Stimulated activated CD4-positive, alpha-beta T cell treated with anti-CD3 and anti-CD28 coated beads, Interleukin-12 subunit alpha, Interleukin-12 subunit beta, amount 100 ng/mL, for 48 hours (primary cell): ENCODE measurements at regions not wholly inside any gene's neighbourhood (a gene's known extent, or its start where the extent isn't known, plus 50 kb on each side); places are given as distances from the start of the nearest gene placed in this dataset.

Source experiments
- DNase-seq, 3 donors: peaks; one replicate each; pipeline ENCODE4 v3.0.0-alpha.2; 2020; ENCODE audit warnings: low read depth in 2 of 3, low spot score in 1 of 3

DNA sequence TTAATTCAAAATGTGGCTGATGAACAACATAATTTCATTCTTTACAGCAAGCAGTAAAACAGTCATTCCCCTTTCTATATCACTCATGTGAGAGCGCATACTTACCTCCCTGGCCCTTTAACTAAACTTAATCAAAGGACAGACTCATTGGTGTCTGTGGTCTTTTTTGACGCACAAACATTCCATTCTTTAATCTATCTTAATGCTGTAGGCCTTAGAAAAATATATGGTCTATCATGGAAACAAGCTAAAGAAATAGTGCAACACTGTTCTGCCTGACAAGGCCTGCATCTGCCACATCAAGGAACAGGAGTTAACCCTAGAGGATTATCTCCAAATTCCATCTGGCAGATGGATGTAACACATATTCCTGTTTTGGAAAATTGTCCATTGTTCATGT, 878.1 kb downstream of the NLGN4Y start:
- DNase-seq = no peak

DNA sequence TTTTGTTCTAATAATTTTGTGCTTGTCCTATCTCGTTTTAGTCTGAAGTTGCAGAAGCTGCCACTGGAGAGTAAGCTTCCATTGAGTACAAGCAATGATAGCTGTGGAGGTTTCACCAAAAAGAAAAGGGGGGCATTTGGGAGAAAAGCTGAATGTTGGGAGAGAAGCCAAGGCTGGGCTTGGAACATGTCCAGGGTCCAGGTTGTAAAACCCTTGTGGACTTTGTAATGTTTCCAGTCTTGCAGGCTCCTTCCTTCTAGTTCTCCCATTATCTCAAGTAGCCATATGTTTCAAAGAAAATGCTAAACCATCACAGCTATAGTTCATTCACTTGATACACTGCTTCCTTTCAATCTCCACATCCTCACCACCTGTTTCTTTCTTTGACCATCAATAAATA, 880.2 kb downstream of the NLGN4Y start:
- DNase-seq = no peak

DNA sequence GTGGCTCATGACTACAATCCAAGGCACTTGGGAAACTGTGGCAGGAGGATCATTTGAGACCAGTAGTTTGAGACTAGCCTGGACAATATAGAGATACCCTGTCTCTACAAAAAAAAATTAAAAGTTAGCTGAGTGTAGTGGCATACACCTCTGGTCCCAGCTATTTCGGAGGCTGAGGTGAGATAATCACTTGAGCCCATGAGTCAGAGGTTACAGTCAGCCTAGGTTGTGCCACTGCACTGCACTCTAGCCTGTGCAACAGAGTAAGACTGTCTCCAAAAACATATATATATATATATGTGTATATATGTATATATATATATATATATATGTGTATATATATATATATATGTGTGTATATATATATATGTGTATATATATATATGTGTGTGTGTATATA, 890.8 kb downstream of the NLGN4Y start:
- no peak for DNase-seq

DNA sequence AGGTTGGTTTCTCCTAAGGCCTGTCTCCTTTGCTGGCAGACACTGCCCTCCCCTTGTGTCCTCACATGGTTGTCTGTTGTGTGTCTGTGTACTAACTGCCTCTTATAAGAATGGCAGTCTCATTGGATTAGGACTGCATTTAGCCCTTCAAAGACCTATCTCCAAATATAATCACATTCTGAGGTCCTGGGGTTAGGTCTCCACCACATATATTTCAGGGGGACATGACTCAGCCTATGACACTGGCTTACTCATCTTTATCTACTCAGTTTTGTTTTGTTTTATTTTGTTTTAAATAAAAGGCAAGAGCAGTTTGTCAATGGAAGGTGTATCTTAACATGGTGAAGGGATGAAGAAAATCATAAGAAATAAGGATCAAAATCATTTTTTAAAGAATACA, 894.3 kb downstream of the NLGN4Y start:
- no peak for DNase-seq

DNA sequence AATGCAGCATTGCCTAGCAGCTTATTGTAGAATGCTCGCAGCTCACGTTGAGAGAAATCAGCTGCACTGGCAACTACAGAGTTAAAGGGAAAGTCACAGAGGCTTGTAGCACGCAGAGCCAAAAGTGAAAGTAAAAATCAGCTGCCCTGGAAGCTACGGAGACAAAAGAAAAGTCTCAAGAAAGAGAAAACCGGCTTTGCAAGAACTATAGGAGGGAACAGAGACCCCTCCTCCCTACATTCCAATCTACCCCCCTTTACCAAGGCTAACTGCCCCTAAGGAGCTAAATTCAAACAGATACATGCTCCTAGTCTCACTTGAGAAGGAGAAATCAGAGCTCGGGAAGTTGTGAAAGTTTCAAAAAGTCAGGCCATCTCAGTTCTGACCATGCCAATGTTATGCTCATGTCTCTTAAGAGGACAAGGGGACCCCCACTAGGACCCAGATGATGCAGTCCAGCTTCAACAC, 900.4 kb downstream of the NLGN4Y start:
- DNase-seq = no peak

DNA sequence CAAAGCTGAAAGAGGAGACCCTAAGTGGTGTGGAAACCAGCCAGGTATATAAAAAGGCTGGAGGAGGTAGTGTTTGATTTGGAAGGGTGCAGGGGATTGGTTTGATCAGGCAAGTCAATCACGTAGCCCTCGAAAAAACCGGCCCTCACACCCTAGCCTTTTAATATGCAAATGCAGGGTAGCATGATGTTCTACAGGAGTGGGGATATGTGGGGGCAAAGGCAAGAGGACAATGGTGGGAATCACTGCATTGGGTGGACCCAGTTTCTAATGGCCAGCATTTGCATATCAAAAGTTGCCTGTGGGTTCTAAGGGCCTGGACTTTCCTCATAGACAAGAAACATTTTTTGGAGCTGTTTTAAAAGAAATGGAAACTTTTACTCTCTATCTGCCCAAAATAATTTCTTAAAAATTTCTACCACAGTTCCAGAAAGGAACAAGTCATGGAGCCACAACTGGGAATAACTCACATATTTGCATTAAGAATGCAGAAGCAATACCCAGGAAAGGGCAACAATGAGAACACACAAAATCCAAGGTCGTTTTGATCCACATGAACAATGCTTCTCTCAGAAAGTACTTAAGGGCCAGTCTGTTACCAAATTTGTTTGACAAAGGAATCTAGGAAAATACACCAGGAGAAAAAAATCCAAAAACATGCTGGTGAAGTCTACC, 915.8 kb downstream of the NLGN4Y start:
- DNase-seq = no peak

DNA sequence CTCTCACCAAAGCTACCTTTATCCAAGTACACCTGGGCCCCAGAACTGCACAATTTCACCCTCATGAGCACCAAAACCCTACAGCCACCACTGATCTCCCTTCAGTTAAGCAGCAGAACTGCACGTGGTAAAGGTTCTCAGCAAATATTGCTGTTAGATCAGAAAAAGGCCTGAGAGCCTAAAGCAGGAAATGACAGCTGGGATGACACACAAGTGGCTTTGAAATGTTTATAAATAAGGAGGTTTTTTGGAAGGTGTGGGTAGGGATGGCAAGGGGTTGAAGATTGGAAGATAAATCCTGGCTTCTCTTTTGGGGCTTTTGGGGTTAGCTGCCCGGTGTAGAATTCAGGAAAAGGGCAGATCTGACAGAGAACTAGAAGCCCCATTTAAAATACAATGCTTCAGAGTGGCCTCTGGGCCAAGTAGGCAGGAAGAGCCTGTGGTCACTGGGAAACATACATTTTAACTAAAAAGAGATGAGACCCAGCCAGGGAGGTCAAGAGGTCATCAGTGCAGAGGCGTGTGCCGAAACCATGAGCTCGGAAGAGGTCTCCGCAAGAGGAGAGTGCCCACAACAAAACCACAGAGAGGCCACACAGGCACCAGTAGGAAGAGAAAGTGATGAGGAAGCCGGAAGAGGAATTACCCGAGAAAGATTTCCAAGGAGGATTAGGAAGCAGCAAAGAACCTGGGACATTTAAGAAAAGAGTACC, 916.5 kb downstream of the NLGN4Y start:
- no peak for DNase-seq

DNA sequence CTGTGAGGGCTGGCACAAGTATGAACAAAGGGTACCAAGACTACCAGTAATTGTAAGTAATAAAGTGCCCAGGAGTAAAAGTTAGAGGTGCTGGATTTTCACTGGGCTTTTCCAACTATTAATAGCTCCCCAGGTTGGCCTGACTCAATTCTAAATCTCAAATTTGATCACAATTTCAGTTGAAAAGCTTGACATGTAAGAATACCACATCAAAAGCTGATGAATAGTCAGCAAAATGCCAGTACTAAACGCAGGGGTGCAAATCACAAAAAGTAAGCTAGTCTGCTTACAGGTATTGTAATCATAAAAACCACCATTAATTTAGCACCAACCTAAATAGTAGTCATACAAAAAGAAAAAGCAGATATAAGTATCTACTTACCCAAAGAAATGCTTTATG, 917.5 kb downstream of the NLGN4Y start:
- no peak for DNase-seq

DNA sequence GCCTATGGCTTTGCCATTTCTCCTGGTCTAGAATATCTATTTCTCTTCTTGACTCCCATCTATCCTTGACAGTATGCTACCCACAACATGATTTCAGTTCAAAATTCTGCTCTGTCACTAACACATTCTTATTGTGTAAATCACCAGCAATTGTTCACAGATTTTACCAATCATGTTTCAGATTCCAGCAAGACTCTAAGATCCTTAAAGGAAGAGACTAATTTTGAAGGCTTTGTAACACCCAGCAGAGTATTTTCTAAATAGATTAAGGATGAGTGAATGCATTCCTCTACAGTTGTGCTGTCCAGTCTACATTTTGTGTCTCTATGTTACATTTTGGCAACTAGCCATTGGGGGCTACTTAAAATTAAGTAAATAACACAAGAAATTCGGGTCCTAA, 921.5 kb downstream of the NLGN4Y start:
- no peak for DNase-seq

DNA sequence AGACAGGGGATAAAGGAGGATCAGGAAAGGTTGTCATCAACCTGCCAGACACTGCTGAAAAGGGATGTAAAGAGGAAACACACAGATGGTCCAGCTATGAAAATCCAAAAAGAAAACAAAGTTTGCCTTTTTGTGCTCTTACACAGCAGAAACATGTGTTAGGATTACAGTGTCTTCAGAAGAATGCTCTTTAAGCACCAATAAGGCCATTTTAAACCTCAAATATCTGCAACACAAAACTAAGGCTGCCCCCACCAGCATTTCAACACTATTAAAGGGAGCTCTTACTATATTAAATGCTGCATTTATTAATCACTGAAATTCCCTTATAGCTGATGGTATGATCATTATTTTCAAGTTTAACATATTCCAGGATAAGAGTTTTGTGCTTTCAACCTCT, 922.5 kb downstream of the NLGN4Y start:
- DNase-seq = no peak

DNA sequence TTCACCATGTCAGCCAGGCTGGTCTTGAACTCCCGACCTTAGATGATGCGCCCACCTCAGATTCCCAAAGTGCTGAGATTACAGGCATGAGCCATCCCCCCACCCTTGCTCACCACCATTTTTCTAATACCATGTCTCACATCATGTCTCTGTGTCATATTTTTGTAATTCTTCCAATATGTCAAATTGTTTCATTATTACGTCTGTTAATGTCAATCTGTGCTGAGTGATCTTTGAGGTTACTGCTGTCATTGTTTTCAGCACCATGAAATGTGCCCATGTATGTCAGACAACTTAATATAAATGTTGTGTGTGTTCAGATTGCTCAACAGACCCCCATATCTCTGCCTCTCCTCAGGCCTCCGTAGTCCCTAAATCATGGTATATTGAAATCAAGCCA, 923.6 kb downstream of the NLGN4Y start:
- no peak for DNase-seq

DNA sequence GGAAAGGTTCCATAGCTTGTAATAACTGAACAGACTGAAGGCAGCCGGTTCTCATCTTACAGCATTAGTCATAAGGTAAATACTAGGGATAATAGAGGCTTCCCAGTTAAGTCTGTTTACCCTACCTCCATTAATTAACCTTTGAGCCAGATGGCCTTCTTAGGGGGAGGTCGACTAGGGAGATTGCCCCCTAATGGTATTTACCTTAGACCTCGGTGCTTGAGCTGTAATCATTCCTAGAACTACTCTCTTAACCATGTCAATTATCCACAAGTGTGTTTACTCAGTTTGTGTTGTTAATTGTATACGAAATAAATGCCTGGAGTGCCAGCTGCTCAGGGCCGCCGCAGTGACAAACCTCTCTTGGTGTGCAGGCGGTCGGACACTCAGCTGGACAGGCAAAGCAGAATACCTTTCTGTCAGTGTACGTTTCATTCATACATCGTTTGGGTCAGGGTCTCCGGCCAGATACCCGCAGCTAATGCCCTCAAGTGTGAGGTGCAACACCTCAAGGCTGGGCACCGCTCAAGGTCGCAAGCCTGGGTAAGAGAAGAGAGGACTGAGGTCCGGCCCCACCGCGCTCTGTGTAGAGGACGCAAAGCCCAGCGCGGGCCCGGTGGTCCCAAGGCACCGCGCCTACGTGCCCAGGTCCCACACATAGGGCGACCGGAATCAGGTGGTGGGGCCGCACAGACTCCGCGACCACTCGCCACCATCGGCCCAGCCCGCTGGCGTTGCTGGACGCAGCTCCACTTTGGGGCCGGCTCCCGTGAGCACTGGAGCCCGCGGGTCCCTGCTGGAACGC, 931.0 kb downstream of the NLGN4Y start:
- DNase-seq = no peak

DNA sequence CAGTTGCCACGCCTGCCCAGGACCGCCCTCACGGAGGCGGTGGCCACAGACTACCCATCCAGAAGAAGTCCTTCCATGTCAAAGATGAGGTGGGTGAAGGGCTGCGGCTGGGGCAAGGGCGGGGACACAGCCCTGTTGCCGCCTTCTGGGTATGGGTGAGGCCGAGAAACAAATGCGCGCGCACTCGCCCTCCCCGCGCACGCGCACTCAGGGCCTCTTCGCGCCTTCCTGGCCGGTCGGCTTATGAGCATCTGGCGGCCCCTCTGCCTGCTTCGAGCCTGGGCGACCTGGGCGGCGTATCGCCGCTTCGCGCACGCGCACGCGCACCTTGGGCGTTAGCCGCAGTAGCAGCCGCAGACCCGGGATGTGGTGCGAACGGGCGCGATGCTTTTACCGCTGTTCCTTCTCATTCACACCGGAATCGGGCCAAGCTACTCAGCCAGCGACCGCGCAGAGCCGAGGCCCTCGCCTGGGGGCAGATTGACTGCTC, 931.7 kb downstream of the NLGN4Y start:
- DNase-seq = peak in 2 of 3 donors; percentile 37 to 58

DNA sequence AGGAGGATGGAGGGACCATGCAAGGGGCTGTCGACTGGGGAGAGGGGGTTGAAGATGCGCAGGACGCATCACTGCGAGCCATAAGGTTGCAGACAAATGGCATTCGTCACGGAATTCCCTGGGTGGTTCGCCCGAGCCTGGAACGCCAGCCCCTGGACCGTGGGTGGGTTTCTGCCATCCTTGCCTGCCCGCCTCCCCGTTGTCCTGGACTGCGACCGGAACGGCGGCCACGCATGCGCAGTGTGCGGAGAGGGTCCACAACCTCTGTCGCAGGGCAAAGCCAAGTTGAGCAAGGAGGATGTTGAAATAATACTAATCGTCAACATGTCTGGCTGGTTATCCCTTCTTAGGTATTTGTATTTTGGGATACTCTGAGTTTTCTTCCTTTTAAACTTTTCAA, 932.2 kb downstream of the NLGN4Y start:
- no peak for DNase-seq

DNA sequence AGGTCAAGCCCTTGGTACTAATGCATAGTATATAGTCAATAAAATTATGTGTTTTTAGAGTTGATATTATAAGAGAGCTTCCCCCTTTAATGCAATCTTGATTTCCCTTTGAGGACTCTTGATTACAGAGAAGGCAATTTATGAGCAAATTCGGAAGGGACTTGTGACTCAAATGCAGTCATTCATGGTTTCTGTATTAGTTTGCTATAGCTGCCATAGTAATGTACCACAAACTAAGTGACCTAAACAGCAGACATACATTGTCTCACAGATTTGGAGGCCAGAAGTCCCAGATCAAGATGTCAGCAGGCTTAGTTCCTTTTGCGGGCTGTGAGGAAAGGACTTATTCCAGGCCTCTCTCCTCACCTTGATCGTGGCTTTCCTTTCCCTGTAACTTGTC, 933.4 kb downstream of the NLGN4Y start:
- DNase-seq = no peak

DNA sequence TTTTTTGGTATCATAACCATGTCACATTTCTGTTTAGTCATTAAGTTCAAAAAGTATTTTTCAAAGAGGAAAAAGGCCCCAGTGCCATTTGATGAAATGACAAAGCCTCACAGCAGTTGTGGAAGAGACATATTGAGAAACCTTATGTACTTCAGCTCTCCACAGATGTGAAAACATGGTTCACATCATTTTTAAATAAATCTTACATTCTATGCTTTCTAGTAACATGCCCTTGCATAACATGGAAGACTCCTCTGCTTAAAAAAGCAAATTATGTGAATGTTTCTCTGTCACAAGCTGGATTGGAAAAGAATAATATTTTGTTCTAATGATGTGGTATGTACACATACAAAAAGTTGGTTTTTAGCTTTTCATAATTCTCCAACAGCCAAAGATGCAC, 934.1 kb downstream of the NLGN4Y start:
- DNase-seq = no peak

DNA sequence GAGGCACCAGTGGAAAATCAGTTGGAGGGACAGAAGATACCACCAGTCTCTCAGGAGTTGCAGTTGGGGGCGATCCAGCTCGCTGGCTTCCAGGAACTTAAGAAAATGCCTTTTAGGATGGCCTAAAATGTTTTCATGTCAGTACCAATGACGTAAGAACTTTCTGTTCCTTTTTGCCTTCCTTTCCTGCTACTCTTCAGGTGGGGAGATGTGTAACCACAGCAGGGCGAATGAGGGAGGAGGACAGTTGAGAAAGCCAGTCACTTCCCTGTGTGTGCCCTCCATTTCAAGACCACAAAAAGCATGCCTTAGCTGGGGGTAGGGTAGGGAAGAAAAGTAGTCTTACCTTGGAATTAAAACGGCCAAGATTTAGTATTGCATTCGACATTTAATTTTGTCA, 941.6 kb downstream of the NLGN4Y start:
- DNase-seq = no peak

DNA sequence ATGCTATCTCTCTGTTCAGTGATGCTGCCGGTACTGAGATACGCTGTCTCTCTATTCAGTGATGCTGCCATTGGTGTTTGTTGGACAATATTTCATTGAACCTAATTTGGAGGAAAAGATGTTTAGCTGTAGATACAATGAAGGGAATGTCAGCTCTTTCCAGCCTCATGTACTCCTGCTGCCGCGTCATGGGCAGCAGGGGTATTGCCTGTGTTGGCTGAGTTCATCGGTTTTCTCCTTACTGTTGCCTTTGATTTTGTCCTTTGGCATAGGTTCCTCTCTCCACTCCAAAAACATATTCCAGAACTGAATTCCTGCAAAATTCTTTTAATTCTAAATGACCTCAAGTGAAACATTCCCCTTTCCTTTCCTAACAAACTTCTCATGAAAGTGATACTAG, 942.6 kb downstream of the NLGN4Y start:
- no peak for DNase-seq

DNA sequence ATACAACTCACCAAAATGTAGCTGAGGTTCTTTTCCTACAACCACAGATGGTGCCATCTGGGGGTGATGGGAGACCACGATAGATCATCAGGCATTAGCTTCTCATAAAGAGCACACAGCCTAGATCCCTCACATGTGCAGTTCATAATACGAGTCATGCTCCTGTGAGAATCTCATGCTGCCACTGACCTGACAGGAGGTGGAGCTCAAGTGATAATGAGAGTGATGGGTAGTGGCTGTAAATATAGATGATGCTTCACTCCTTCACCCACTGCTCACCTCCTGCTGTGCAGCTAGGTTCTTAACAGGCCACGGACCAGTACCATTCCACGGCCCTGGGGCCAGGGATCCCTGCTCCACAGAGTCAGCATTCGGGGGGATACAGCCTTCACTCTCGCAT, 943.8 kb downstream of the NLGN4Y start:
- DNase-seq = no peak

DNA sequence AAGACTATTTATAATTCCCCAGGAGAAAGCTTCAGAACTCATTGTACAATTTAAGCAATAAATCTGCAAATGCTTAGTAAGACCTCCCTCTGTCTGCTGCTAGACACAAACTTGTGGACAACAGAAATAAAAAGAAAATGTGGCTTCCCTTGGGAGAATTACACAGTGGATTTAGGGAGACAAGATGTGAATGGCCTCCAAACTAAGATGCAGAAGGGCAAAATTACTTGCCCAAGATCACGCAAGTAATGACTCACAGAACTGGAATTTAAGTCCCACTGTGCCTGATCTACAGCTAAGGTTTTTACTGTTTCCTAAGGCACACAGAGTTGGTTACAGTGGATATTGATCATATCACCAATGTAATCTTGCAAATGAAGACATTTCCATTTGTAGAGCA, 947.0 kb downstream of the NLGN4Y start:
- DNase-seq = no peak

DNA sequence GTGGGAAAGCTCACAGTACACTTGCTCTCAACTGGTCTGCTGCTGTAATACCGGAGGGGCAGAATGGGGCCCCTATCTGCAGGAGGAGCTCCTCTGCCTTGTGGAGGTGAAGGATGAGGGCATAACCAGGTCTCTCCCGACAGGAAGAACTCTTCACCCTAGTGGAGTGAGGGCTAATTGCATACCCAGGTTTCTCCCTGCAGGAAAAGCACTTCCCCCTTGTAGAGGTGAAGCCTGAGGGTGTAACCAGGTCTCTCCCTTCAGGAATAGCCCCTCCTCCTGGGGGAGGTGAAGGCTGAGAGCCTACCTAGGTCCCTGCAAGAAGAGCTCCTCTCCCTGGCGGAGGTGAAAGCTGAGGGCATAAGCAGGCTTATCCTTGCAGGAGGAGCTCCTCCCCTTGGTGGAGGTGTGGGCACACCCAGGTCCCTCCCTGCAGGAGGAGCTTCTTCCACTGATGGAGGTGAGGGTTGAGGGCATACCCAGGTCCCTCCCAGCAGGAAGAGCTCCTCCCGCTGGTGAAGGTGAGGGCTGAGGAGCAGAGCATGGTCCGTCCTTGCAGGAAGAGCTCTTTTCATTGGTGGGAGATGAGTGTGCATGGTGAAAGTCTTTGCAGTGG, 954.1 kb downstream of the NLGN4Y start:
- DNase-seq = no peak

DNA sequence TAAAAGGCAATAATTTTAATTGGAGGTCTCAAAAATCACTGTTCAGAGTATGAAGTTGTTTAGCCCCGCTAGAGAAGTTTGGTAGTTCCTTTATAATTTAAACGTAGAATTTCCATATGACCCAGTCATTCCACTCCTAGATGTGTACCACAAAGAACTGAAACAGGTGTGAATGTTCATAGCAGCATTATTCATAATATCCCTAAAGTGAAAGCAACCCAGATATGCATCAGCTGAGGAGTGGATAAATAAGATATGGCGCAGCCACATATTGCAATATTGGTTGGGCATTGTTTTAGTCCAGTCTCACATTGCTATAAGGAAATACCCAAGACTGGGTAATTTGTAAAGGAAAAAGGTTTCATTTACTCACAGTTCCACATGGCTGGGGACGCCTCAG, 976.2 kb downstream of the NLGN4Y start:
- no peak for DNase-seq
